Activated T-cell treated with anti-CD3 and anti-CD28 coated beads for 24 hours (primary cell): ENCODE measurements at regions not wholly inside any gene's neighbourhood (a gene's known extent, or its start where the extent isn't known, plus 50 kb on each side); places are given as distances from the start of the nearest gene placed in this dataset.
"Not testable (repeated sequence)": the region's sequence is repeated elsewhere in the genome, so short reads cannot be mapped to it uniquely, and the experiment has no call there.

Experiments used
- DNase-seq: peaks from one replicate; pipeline ENCODE4 v3.0.0-alpha.2; 2020; ENCODE audit warnings: low read depth

DNA sequence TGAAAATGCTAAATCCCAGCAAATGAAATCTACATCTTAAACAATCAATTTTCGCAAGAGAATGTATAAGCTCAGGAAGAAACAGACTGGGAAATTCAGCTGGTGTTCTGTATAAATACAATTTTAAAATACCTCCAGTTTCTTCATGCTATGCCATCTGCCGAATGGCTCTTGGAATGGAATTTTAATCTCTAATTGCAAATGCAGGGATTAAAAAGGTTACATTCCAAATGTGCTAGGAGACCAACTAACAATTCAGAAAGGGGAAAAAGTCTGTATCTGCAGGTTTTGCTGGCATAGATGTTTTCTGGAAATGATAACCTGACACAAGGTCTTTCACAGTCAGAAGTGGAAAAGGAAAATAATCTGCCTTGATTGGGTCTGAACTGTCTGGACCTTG is 379.7 kb downstream of the MAT2B start:
- no peak for DNase-seq

DNA sequence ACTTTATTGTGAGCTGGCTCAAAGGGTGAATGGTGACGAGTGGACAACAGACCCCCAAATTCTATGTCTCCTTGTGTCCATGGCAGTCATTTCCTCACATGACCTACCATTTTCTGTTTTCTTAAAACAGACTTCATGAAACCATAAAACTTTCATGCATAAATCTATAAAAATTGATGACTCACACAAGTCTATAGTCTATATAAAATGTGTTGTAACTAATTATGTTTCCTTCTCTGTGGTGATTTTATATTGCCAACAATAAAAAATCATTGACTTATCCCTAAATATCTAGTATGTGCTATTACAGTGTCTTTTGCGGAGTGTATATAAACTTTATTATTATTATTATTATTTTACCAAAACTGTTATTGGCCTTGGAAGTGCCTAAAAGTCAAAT is 382.4 kb downstream of the MAT2B start:
- no peak for DNase-seq

DNA sequence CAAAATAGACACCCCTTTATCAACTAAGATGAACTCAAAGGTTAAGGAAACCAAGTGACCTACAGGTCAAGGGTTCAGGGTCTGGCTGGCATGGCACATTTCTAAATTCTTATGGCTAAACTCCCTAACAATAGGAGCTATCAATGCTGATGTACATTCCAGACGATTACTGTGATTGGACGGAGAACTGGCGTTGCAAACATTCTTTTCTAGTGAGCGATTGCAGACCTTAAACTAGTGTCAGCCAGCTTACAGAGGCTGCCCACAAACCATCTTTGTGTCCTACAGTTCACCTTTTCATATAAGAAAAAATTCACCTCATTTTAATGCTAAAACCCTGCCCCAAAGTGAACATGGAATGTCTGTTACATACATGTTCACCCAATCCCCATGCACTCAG is 382.9 kb downstream of the MAT2B start:
- no peak for DNase-seq

DNA sequence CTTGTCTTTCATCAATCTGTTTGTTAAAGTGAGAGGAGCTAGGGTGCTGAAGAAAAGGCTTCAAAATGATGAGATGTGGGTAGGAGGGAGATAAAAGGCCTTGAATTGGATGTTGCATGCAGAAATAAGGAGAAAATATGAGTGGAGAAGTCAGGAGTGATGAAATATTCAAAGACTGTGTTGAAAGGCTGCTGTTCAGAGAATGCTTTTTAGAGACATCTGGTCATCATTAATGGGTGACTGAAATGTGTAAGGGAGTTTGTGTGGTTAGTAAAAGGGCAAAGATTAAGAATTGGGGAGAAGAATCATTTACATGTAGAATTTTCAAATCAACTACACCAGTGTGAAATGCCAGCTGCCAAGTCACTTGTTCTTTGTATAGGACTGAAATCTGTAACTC is 383.9 kb downstream of the MAT2B start:
- no peak for DNase-seq

DNA sequence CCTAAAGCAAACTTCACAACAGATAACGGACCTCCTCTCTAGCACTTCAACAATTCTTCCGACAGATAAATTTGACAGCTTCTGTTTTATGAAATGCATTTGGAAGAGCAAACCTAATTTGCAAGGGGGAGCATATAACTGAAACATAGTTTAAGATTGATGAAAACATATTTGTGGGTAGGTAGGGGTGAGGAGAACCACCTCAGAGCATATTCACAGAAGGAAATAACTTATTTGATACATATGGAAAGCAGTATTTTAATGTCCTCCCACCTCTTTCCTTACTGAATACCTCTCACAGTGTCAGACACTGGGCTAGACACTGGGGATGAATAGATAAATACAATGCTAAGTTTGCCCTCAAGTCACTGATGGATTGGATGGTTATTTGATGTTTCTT is 384.8 kb downstream of the MAT2B start:
- DNase-seq, result no peak

DNA sequence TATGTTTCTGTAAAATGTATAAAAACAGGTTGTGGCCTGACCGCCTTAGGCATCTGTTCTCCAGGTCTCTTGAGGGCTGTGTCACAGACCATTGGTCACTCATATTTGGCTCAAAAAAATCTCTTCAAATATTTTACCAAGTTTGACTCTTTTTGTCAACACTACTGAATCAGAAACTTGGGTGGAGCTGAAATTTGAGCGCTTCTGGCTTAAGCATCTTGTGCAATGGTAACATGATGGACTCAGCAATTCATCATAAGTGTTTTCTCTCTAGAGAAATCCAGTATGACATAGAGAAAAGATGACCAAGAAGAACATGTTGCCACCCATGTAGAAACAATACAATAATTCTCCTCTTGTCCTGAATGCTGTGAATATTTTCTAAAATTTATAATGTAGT is 387.9 kb downstream of the MAT2B start:
- DNase-seq, result no peak

DNA sequence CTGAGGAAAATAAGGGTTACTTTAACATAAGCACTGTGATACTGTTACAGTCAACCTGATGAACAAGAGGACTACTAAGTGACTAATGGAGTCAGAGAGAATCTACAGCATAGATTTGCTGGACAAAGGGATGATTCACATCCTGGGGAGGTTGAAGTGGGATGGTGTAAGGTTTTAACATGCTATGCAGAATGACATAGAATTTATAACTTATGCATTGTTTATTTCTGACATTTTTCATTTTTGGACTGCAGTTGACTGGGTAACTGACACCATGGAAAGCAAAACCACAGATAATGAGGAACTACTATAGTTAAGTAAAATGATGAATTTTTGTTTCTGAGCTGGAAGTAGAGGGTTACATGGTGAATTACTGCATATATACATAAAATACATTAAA is 389.2 kb downstream of the MAT2B start:
- DNase-seq, result no peak

DNA sequence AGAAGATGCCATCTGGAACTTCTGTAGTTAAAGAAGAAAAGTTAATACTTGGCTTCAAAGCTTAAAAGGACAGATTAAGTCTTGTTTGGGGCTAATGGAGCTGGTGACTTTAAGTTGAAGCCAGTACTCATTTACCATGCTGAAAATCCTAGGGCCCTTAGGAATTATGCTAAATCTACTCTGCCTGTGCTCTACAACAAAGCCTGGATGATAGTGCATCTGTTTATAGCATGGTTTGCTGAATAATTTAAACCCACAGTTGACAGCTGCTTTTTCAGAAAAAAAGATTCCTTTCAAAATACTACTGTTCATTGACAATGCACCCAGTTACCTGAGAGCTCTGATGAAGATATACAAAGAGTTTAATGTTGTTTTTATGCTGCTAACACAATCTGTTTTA is 393.5 kb downstream of the MAT2B start:
- no peak for DNase-seq

DNA sequence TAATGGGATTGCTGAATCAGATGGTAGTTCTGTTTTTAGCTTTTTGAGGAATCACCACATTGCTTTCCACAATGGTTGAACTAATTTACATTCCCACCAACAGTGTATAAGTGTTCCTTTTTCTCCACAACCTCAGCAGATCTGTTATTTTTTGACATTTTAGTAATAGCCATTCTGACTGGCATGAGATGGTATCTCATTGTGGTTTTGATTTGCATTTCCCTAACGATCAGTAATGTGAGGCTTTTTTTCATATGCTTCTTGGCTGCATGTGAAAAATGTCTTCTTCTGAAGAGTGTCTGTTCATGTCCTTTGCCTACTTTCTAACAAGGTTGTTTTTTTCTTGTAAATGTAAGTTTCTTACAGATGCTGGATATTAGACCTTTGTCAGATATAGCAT is 402.4 kb downstream of the MAT2B start:
- DNase-seq, result not testable (repeated sequence)

DNA sequence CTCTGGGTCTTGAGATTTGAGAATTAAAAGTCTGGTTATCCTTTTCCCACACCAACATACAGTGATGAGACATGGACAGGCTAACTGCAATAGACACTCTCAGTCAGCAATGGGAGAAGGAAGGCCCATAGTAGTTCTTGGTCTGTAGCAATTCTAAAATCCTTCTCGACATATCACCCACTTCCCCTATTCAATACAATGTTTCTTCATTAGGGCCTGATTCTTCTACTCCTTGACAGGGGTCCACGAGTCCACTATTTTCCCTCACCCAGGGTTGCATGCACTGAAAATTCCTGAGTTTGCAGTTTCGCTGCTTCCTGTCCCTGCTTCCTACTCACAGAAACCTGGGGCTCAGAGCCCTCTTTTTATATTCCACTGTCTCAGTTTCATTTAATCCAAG is 402.8 kb downstream of the MAT2B start:
- DNase-seq, result no peak

DNA sequence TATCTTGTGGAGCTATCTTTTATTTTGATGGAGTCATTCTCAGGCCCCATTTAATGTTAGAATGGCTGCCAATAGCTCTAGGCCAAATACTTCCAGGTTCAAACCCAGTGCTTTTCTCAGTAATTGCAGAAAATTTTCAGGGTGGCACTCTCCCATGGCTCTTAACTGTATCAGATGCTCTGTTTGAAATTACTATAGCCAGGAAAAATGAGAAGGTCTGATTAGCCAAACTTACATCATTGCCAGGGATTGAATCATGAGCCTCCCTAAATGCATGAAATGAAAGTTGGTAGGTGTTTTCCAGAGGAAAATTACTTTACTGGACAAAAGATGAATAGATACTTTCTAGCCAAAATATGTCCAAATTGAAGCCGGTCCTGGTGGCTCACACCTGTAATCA is 404.8 kb downstream of the MAT2B start:
- no peak for DNase-seq

DNA sequence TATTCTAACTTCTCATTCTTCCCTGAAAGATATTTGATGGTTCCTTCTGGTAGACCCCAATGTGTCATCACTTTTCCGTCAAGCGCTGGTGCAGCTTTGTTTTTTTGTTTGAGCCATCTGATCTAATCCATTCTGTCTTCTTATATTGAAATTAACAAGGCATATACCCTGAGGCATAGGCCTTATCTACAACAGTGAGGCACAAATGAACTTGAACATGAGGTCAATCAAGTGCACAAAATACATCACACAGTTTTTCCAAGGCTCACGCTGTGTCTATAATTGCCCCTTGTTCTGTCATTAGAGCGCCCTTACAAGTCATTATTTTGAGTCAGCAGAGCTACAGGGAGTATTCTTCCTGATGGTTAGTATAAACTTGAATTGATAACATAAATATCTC is 406.6 kb downstream of the MAT2B start:
- DNase-seq, result no peak

DNA sequence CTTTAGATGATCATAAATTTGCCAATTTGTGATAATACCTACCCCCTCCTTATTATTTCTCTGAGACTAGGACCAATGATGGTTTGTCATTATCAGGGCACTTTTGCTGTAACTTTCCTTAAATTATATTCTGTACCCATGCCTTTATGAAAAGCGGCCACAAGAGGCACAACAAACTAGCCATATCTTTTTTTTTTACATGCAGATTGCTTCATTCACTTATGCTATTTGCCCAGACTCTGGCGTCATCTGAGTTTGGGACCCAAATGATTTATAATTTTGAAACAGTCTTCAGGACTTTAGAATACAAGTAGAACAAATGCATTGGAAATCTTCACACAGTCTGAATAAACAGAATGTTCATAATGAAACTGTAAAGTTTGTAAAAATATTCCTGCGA is 408.1 kb downstream of the MAT2B start:
- DNase-seq, result no peak

DNA sequence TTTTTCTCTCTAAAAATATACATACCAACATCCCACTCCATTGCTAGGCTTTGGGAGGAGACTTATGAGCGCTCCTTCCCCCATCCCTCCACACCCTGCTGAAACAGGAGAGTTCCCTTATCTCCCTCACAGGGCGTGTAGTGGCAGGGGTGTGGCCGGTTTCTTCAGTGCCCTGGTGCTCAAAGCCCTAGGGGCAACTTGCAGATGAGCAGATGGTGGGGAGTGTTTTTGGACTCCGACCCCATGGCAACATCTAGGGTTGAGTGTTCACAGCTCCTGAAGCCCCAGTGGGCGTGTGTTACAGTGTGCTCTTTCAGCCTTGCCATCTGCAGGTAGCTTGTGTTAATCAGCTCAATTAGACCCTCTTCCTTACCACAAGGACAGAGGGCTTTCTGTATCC is 409.5 kb downstream of the MAT2B start:
- no peak for DNase-seq

DNA sequence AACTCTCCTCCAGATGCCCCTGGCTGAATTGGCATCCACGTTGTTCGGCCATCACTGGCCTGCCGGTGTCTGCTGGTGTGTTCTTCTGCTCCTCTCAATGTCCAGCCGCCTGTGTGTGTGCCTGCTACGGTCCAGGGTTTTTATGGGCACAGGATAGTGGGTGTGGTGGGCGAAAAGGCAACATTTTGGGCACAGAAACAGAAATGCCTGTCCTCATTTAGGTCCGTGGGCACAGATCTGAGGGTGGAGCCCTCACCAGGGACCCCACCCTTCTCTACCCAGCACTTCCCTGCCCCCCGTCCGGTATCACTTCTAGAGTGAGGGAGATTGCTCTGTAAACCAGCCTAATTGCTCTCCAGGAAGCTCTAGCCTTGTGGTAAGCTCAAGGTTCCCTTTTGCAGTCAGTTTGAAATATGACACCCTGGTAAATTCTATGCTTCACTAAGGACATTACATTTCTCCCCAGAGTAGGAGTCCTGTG is 410.1 kb downstream of the MAT2B start:
- no peak for DNase-seq

DNA sequence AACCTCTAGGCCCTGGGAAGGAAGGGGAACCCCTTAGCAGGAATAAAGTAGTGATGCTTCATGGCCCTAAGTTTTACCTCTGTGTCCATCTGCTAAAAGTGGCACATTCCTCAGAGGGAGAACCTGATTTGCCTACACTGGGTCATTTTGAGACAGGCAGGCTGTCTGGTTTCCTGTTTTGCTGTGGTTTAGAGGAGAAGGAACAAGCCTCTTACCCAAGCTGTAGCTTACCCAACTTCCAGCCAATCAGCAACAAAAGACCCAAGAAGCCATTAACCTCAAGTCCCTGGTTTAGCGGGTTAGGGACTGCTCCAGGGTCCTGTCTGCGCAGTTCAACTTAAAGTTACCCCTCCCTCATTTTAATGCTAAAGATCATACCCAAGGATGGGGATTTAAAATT is 411.0 kb downstream of the MAT2B start:
- no peak for DNase-seq

DNA sequence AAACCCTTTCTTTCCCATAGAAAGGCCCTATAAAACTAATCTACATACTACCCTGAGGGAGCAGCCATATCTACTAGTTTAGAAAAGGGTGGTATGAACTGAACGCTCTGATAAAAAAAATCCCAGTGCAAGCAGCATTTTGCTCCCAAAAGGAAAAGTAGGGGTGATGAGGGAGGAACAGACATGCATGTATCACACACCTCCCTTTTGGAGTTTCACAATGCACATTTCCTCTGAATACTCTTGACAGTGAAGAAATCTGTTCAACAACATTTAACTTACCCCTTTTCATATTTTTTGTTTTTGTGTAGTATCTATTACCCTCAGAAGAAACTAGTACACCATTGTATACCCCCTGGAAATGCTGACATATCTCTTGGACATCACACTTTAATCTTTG is 411.4 kb downstream of the MAT2B start:
- no peak for DNase-seq

DNA sequence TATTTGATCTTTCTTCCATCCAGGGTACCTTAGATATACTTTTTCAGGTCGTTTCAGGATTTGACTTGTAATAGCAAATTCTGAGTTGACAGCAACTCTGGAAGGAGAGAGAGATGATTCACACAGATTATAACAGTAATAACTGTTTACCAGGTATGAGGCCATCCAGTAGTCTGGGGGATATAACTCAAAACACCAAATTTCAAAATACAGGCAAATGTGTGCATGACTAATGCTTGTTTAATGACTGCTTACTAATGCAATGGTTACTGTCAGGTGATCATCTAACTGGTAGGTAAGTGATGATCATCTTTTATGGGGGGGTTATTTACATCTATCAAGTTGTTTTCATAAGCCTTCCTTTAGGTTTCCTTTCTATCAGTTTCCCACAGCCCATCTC is 412.3 kb downstream of the MAT2B start:
- no peak for DNase-seq

DNA sequence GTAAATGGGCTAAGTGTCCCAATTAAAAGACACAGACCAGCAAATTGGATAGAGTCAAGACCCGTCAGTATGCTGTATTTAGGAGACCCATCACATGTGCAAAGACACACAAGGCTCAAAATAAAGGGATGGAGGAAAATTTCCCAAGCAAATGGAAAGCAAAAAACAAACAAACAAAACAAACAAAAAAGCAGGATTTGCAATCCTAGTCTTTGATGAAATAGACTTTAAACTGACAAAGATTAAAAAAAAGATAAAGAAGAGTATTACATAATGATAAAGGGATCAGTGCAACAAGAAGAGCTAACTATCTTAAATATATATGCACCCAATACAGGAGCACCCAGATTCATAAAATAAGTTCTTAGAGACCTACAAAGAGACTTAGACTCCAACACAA is 429.6 kb downstream of the MAT2B start:
- not testable (repeated sequence) for DNase-seq

DNA sequence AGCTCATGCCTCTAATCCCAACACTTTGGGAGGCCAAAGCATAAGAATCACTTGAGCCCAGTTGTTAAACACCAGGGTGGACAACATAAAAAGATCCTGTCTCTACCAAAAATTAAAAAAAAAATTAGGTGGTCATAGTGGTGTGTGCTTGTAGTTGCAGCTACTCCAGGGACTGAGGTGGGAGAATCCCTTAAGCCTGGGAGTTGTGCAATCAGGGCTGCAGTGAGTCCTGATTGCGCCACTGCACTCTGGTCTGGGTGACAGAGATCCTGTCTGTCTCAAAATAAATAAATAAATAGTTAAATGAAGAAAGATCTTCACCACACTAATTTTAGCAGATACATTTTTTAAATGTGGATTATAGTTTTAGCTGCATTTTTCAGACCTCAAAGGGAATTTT is 433.2 kb downstream of the MAT2B start:
- no peak for DNase-seq

DNA sequence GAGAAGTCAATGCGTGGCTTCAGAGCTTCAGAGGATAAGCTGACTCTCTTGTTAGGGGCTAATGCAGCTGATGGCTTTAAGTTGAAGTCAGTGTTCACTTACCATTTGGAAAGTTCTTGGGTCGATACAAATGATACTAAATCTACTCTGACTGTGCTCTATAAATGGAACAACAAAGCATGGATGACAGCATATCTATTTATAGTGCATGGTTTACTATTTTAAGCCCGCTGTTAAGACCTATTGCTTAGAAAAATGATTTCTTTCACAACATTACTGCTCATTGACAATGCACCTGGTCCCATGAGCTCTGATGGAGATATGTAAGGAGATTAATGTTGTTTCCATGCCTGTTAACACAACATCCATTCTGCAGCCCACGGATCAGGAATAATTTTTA is 435.7 kb downstream of the MAT2B start:
- no peak for DNase-seq

DNA sequence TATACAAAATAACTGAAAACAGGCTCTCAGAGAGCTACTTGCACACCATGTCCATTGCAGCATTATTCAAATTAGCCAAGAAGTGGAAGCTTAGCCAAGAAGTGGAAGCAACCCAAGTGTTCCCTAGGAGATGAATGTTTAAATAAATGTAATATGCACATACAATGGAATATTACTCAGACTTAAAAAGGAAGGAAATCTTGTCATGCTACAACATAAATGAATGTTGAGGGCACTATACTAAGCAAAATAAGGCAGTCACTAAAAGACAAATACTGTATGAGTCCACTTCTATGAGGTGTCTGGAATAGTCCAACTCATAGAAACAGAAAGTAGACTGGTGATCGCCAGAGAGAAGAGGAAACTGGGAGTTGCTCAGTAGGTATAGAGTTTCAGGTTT is 438.1 kb downstream of the MAT2B start:
- DNase-seq, result no peak

DNA sequence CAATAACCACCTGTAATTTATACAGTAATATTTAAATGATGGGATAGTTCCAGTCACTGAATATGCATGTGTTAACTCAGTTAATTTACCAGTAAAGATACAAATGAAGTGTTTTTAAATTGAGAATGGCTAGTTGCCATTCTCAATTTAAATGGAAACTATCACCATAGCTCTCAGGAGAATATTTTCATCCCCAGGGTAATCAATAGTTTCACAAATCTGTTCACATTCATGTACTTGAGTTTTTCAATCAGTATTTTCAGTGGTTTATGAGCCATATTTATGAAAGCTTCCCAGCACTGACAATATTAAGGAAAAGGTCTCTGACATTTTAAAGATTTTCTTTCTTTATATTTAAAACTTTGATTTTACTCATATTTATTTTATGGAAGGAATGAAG is 439.3 kb downstream of the MAT2B start:
- DNase-seq, result no peak

DNA sequence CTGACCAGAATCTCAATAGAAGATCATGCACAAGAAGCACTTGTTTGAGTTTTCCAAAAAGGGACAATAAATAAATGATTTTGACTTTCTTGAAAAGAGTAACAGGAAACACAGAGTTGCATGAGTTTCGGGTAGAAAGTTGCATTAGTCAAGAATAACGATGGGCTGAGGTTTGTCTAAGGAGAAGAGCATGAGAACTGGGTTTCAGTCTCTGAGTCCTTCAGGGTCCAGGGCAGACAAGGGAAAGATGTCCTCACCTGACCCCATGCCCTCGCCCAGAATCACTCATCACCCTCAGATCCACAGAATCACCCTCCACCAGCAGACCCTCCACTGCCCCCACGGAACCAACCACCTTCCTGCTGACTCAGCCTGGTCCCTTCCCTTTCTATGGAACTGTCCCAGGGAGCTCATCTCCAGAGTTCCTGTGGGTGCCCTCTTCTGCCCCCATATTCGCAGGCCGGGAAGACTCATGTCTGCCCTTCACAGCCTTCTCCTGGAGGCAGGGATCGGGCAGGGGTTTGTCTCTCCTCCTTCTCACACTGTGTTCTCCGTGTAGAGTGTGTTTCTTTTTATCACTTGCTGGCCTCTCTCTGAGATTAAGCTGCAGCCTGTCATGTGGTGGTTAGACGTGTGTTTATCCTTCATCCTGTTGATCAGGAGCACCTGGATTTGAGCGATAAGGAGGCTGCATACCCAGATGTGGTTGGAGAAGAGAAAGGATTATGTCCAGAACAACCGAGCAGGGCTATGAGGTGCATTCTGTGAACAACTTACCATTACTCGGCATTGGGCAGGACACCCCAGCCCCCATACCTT is 442.6 kb downstream of the MAT2B start:
- DNase-seq, result no peak
